ENCODE measurements at regions not wholly inside any gene's neighbourhood (a gene's known extent, or its start where the extent isn't known, plus 50 kb on each side); places are given as distances from the start of the nearest gene placed in this dataset.

- in situ Hi-C loops (cut with MboI; ENCODE audit: low sequenced_read_pairs, unreplicated experiment): no loop called here
- TF ChIP-seq CTCF (IDR thresholded peaks at IDR 0.05; ENCODE audit: borderline replicate concordance, control extremely low read depth, extremely low read depth, insufficient read depth, missing control alignments): no peak
- peak; percentile 8 for DNase-seq (ENCODE audit: low spot score)
Measured at GRCh38 chr2:72037261-72037666, 110.4 kb downstream of the CYP26B1 start.

- TF ChIP-seq CTCF (IDR thresholded peaks at IDR 0.05; ENCODE audit: borderline replicate concordance, control extremely low read depth, extremely low read depth, insufficient read depth, missing control alignments): no peak
Measured at GRCh38 chr2:72036595-72036994, 111.1 kb downstream of the CYP26B1 start.

GRCh38 chr2:72036173-72036545 is 111.5 kb downstream of the CYP26B1 start:
- in situ Hi-C loops (cut with MboI; ENCODE audit: low sequenced_read_pairs, unreplicated experiment): no loop called here
- DNase-seq (ENCODE audit: low spot score): peak; percentile 11
- no peak for TF ChIP-seq CTCF (IDR thresholded peaks at IDR 0.05; ENCODE audit: borderline replicate concordance, control extremely low read depth, extremely low read depth, insufficient read depth, missing control alignments)

More at GRCh38 chr2:72036595-72036994, 111.1 kb downstream of the CYP26B1 start:
- peak; percentile 6 for DNase-seq (ENCODE audit: low spot score)
- in situ Hi-C loops (cut with MboI; ENCODE audit: low sequenced_read_pairs, unreplicated experiment): no loop called here

GRCh38 chr2:72035518-72036172 is 112.0 kb downstream of the CYP26B1 start:
- TF ChIP-seq CTCF (IDR thresholded peaks at IDR 0.05; ENCODE audit: borderline replicate concordance, control extremely low read depth, extremely low read depth, insufficient read depth, missing control alignments): no peak
- DNase-seq (ENCODE audit: low spot score): peak; percentile 7
- in situ Hi-C loops (cut with MboI; ENCODE audit: low sequenced_read_pairs, unreplicated experiment): no loop called here

GRCh38 chr2:72034353-72035095 is 113.1 kb downstream of the CYP26B1 start:
- peak; percentile 11 for DNase-seq (ENCODE audit: low spot score)
- in situ Hi-C loops (cut with MboI; ENCODE audit: low sequenced_read_pairs, unreplicated experiment): no loop called here
- TF ChIP-seq CTCF (IDR thresholded peaks at IDR 0.05; ENCODE audit: borderline replicate concordance, control extremely low read depth, extremely low read depth, insufficient read depth, missing control alignments): no peak

GRCh38 chr2:72033636-72034035 is 114.0 kb downstream of the CYP26B1 start:
- in situ Hi-C loops (cut with MboI; ENCODE audit: low sequenced_read_pairs, unreplicated experiment): no loop called here
- DNase-seq (ENCODE audit: low spot score): peak; percentile 10
- no peak for TF ChIP-seq CTCF (IDR thresholded peaks at IDR 0.05; ENCODE audit: borderline replicate concordance, control extremely low read depth, extremely low read depth, insufficient read depth, missing control alignments)

All from GM13976 (cell line).